ENCODE measurements at regions not wholly inside any gene's neighbourhood (a gene's known extent, or its start where the extent isn't known, plus 50 kb on each side); places are given as distances from the start of the nearest gene placed in this dataset.
A peak's percentile ranks its signal among the peaks of the same experiment; 100 is the strongest.

GRCh38 chr2:60659026-60659425 lies 97.0 kb upstream of the PAPOLG start:
- DNase-seq: no peak

- DNase-seq: no peak
These were observed 94.9 kb upstream of the PAPOLG start for GRCh38 chr2:60661073-60661738.

- no peak for DNase-seq
These were observed 93.3 kb upstream of the PAPOLG start for GRCh38 chr2:60662781-60663180.

GRCh38 chr2:60671966-60672365 lies 84.1 kb upstream of the PAPOLG start:
- no peak for DNase-seq

GRCh38 chr2:60674524-60675165 lies 81.4 kb upstream of the PAPOLG start:
- peak; percentile 44 for DNase-seq

GRCh38 chr2:60675301-60675700 lies 80.8 kb upstream of the PAPOLG start:
- DNase-seq: no peak

- no peak for DNase-seq
These were observed 79.2 kb upstream of the PAPOLG start for GRCh38 chr2:60676706-60677330.

GRCh38 chr2:60677356-60677755 lies 78.7 kb upstream of the PAPOLG start:
- DNase-seq: no peak

GRCh38 chr2:60678551-60678950 lies 77.5 kb upstream of the PAPOLG start:
- DNase-seq: no peak

- no peak for DNase-seq
These were observed 76.9 kb upstream of the PAPOLG start for GRCh38 chr2:60679036-60679780.

GRCh38 chr2:60693551-60693950 lies 62.5 kb upstream of the PAPOLG start:
- no peak for DNase-seq

GRCh38 chr2:60695793-60696192 lies 60.3 kb upstream of the PAPOLG start:
- no peak for DNase-seq

- no peak for DNase-seq
These were observed 56.5 kb upstream of the PAPOLG start for GRCh38 chr2:60699617-60700016.

GRCh38 chr2:60706021-60706420 lies 50.0 kb upstream of the PAPOLG start:
- no peak for DNase-seq

Measured in NCI-H1105 treated with DMSO at 0.1 percent for 48 hours (cell line).